Stimulated activated CD8-positive, alpha-beta memory T cell treated with anti-CD3 and anti-CD28 coated beads, Interleukin-2, amount 100 ng/mL, for 1 hour (primary cell): ENCODE measurements at regions not wholly inside any gene's neighbourhood (a gene's known extent, or its start where the extent isn't known, plus 50 kb on each side); places are given as distances from the start of the nearest gene placed in this dataset.

Source experiments
- DNase-seq, 2 donors: peaks; one replicate each; pipeline ENCODE4 v3.0.0-alpha.2; 2020; ENCODE audit warnings: low read depth in 2 of 2

- no peak for DNase-seq
Measured at GRCh38 chr15:93486407-93487117, 397.6 kb upstream of the RGMA start.

- no peak for DNase-seq
Measured at GRCh38 chr15:93485438-93486327, 396.7 kb upstream of the RGMA start.

- DNase-seq, result no peak
Measured at GRCh38 chr15:93483923-93484322, 394.9 kb upstream of the RGMA start.

GRCh38 chr15:93482731-93483130, 393.7 kb upstream of the RGMA start:
- no peak for DNase-seq

GRCh38 chr15:93479715-93480114, 390.7 kb upstream of the RGMA start:
- no peak for DNase-seq

GRCh38 chr15:93478947-93479346, 389.9 kb upstream of the RGMA start:
- DNase-seq, result no peak

- no peak for DNase-seq
Measured at GRCh38 chr15:93477721-93478120, 388.7 kb upstream of the RGMA start.

GRCh38 chr15:93477188-93477587, 388.2 kb upstream of the RGMA start:
- DNase-seq, result no peak

- DNase-seq, result no peak
Measured at GRCh38 chr15:93476491-93477177, 387.6 kb upstream of the RGMA start.

- no peak for DNase-seq
Measured at GRCh38 chr15:93474728-93475127, 385.7 kb upstream of the RGMA start.

- no peak for DNase-seq
Measured at GRCh38 chr15:93469994-93470393, 381.0 kb upstream of the RGMA start.

GRCh38 chr15:93467337-93467736, 378.3 kb upstream of the RGMA start:
- no peak for DNase-seq

GRCh38 chr15:93466380-93466779, 377.4 kb upstream of the RGMA start:
- DNase-seq, result no peak

GRCh38 chr15:93462690-93463089, 373.7 kb upstream of the RGMA start:
- no peak for DNase-seq

- DNase-seq, result no peak
Measured at GRCh38 chr15:93460717-93461116, 371.7 kb upstream of the RGMA start.

GRCh38 chr15:93459396-93459795, 370.4 kb upstream of the RGMA start:
- no peak for DNase-seq

- no peak for DNase-seq
Measured at GRCh38 chr15:93458597-93458996, 369.6 kb upstream of the RGMA start.

GRCh38 chr15:93454788-93455187, 365.8 kb upstream of the RGMA start:
- DNase-seq, result no peak

- DNase-seq, result no peak
Measured at GRCh38 chr15:93452537-93453211, 363.7 kb upstream of the RGMA start.

GRCh38 chr15:93451822-93452221, 362.8 kb upstream of the RGMA start:
- no peak for DNase-seq

GRCh38 chr15:93451265-93451664, 362.3 kb upstream of the RGMA start:
- no peak for DNase-seq

- DNase-seq, result no peak
Measured at GRCh38 chr15:93449798-93450197, 360.8 kb upstream of the RGMA start.
